DMS 273 treated with DMSO at 0.1 percent for 48 hours (cell line): ENCODE measurements at regions not wholly inside any gene's neighbourhood (a gene's known extent, or its start where the extent isn't known, plus 50 kb on each side); places are given as distances from the start of the nearest gene placed in this dataset.
"Not testable (repeated sequence)": the region's sequence is repeated elsewhere in the genome, so short reads cannot be mapped to it uniquely, and the experiment has no call there.

Experiments
- DNase-seq: peaks from one replicate; lab custom pipeline; 2025; lab: John Stamatoyannopoulos, UW

DNA sequence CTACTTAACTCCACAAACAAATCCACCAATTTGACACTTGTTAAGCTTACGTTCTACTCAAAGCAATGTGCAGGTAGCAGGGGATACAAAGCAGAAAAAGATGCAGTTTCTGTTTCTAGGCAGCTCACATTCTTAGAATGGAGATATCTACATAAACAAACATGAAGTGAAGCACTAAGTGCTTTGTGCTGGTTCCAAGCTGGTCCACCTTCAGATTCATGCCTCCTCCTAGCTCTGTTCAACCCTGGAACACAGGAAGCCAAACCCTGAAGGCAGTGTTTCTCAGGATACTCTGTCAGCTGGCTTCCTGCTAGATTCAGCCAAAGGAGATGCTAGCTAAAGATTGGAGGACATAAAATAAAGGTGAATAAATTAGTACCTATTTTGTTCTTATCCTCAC is 55.3 kb upstream of the NOL4 start:
- no peak for DNase-seq

DNA sequence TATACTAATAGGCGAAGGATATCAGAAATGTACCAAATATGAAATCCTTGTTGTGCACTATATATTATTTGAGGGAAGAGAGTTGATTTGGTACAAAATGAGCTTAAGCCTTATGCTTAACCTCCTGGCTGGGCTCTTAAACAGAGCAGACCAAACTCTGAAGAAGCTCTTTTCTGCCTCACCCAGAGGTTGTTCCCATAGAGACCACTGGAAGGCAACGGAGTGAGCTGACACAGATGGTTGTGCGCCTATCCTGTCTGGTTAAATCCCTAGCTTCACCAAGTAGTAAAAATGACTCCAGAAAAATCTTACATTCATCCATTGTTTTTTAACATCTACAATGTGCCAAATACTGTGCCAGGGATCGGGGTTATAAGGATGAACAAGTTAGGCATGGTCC is 55.9 kb upstream of the NOL4 start:
- DNase-seq: no peak

DNA sequence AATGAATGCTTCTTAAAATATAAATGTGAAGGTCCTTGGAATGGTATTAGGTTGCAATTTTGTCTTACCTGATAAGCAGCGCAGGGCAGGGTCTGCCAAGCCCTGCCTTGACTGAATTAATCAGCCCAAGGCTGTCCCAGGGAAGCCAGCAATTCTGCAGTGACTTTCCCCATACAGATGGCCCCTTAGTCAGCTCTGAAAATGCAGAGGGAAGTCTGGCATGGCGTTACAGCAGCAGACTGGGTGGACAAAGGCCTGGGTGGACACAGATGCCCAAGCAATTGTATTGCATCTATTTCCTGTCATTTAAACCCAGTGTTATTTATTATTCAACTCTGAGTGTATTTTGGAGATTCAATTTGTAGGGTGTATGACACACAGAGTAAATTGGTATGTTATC is 56.6 kb upstream of the NOL4 start:
- no peak for DNase-seq

DNA sequence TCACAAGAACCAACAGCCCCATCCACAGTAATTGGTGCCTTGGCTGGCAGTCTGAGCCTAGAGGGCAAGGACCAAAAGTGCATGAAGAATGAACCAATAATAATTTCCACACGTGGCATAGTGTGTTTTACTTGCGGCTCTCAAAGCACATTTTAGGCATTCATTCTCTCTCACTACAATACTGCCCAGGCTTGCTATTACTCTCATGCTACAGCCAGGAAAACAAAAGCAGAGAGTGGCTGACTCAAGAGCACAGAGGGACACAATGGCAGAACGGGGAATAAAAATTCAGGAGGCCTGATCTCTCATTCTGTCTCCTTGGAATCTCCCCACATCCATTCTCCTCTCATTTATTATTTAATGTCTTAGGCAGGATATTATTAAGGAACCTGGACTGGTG is 57.0 kb upstream of the NOL4 start:
- no peak for DNase-seq

DNA sequence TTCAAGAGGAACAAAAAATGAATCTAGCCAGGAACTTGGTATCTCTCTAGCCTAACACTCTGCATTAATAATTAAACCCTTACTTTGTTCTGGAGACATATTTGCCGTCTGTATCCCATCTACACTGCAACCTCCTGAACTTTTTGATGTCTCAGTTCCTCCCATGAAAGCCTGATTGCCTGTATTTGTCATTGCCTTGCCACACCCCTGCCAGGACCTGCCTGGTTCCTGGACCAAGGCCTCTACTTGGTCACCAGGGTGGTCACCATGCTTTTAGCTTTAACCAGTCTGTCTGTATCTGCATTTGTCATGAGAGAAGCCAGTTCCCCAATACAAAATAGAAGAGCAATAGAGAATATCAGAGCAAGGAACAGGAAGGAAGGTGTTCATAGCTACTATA is 58.8 kb upstream of the NOL4 start:
- DNase-seq: no peak

DNA sequence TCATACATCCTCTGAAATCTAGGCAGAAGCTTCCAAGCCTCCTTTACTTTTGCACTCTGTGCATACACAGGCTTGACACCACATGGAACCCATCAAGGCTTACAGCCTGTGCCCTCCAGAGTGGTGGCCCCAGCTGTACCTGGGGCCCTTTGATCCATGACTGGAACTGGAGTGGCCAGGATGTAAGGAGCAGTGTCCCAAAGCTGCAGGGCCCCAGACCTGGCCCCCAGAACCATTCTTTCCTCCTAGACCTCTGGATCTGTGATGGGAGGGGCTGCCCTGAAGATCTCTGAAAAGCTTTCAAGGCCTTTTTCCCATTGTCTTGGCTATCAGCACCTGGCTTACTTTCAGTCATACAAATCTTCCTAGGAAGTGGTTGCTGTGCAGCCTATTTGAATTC is 63.1 kb upstream of the NOL4 start:
- no peak for DNase-seq

DNA sequence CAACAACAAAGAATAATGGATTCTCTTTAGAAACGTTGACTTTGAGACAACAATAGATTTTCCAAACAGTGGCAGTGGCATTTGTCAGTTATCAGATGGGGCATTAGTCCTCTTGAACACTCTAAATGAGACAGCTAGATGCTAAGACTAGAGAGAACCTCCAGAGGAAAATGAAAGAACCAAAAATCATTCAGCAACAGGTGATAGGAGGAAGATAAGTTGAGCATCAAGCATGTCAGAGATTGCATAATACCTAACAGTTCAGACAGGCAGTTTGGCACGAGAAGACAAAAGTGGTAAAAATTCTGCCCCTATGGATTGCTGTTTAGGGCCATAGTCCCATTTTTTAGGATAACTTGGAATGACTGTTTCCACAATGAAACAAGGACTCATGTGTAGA is 67.9 kb upstream of the NOL4 start:
- DNase-seq: no peak

DNA sequence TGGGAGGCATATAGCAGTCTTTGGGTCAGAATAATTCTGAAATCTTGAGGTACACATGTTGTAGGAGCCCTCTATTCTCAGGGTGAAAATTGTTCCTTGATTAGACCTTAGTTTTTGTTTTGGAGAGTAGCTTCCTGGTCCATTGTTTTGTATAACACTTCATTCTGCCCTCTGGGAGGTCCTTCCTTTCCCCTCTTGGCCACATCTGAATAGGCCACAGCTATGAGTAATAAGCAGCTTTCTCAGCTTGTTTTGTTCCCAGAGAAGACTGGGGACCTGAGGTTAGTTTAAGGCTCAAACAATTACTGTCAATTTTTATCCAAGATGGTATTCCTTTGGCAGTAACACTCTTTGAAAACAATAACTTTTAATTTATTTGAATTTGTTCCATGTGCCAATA is 72.6 kb upstream of the NOL4 start:
- DNase-seq: no peak

DNA sequence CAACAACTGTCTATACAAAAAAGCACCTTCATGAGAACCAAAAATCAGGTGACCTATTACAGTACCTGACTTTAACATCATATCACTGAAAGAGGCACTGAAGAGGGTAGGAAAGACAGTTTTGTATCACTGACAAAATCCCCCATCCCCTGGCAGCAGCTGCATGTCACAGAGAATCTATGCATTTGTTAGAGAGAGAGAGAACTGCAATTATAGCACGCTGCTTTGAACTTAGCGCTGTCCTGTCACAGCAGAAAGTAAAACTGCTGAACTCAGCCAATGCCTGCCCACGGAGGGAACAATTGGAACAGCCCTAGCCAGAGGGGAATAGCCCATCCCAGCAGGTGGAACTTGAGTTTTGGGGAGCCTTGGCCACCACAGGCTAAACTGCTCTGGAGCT is 75.1 kb upstream of the NOL4 start:
- no peak for DNase-seq

DNA sequence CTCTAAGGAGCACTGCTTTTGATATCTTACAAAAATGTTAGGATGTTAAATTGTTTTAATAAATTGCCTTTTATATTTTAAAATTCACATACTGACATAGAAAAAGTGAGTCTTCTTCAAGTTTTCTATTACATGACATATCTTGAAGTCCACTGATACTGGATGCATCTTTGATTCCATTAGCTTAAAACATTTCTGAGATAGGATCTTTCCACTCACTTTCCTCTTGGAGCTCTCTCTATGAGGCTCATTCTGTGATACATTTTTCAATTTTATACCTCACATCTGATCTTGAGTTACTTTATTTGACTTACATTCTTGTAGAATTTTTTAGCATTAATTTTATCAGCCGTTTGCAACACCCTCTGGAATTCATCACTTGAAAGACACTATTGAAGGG is 86.8 kb upstream of the NOL4 start:
- DNase-seq: no peak

DNA sequence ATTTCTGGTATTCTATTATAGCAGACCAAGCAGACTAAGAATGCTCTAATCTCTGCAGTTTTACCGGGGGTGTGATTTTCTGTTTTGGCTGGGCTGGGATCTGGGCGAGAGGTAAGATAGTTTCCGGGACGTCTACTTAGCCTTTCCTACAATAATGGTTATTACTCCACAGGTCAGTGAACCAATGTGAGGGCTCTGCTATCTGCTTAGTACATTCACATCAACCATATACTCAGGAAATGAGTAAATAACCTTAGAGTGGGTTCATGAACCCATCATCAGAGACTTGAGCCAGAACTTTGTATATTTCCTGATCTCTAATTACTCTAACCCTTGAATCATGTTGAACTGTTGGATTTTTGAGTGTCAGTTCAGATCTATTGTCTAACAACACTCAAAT is 90.1 kb upstream of the NOL4 start:
- no peak for DNase-seq

DNA sequence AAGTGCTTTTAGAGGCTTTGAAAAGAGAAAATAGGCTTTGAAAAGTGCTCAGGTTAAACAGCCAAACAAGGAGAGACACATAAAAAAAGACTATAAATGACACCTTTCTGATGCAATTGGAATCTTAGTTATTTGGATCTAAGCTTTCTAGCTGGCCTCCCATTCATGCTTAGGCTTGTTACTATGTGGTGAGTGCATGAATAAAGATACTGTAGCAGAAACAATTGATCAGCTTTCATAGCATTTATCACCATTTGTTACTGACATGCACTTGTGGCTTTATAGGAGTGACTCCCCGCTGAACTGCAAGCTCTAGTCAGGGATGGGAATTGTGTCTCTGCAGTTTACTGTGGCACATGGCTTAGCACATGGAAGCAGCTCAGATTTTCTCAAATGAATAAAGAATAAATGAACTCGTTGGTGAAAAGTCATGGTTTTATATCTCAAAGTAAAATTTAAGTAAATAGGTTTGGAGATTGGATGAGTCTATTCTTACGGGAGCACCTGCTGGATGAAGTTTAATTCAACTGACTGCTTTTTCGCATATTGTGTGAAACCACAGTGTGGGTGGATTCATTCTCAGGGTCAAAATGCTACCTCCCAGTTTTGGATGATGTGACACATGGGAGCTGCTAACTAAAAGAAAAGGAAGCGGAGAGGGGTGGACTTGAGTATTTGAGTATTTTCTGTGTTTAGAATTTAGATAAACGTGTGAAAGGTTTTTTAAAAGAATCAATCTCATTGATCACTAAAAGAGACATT is 91.1 kb upstream of the NOL4 start:
- no peak for DNase-seq

DNA sequence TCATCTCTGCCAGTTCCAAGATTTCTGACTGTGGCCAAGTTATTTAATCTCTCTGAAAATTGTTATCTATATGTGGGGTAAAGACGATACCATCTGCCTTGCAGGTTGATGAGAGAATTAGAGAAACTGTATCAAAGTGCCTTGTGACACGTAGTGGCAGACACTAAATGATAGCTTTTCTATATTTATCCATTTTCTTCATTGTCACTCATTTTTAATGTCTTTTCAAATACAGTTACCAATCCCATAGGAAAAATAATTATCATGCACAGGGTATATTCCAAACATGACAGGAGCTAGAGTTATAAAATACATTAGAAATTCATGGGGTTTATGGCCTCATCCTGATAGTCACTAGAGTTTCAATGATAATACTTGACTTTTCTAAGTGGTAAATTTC is 95.6 kb upstream of the NOL4 start:
- DNase-seq: no peak

DNA sequence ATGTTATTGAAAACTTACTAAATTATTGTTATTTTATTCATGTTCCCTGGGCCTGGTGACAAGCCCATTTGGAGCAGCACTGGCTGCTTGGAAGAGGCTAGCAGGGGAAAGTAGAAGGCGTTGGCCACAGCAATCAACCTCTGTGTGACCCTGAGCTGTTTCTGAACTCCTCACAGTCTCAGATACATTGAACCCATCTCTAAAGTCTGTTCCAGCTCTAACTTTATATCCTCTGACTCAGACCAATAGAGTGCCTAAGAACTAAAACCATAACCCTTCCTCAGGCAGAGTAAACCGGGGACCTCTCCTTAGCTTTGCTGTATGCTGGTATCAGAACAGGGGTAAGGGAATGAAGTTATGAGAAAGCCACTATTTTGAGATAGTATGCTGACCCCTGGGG is 96.4 kb upstream of the NOL4 start:
- no peak for DNase-seq

DNA sequence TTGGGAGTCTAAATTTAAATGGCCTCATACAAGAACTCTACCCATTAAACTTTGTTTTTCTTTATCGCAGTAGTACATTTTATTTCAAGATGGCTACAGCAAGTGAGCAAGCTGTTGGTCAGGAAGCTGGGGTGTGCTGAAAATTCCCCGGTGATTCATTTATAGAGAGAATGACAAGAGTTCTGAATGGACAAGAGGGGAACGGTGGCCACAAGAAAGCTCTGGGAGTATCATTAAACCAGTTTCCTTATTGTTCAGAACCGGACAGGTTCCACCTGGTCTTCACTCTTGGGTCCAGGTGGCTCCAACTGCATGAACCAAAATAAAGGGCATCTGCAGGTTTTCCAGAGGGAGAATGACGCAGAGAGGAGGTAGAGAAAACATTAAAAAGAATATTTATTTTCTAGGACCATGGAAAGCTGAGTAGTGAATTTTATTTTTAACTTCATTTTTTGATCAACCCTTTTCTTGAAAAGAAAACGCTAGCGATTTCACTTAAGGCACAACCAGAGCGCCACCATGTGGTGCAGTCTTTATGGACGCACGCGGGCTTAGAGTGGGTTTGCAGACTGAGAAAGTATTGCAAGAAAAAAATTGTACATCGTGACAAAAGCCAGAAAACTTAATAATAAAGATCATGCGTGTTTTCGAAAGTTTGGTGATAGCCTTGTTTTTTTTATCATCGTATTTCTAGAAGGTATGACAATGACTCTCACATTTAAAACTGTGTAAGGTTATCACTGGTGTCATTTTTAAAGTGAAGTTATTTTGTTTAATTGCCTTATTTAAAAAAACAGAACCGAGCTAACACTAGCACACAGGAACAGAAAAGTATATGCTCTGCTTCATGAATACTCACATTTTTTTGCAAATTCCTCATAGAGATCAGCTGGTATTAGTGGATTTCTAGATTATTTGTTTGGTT is 97.9 kb upstream of the NOL4 start:
- no peak for DNase-seq

DNA sequence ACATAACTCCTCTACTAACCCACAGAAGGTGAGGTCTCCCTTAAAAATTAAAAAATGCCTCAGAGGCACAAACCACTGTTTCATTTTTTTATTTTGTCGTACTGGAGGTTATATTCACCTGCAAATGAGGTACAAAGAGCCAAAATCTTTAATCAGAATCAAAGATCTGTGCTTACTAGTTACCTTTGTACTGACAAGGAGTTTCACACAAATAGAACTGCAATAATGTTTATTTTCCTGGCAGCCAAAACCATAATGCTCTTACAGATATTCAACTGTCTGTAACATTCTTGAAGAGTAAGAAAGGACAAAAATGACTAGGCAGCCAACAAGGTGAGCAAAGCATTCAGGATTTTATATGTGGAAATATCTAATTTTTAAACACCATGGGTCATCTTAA is 105.1 kb upstream of the NOL4 start:
- no peak for DNase-seq

DNA sequence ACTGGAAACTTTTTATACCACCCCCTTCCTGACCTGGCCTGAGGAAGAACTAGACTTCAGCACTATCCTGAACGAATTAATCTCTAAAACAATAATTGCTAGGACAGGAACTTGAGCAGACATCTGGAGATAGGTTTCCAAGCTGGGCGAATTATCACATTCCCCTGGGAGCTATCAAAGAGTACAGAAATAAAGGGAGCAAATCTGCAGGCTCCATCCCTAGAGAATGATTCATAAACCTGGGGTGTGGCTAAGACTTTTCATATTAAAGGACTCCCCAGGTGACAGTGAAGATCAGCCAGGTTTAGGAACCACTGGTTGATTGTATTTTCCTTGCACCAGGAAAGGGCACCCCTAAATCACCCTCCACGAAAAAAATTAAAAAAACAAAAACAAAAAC is 105.6 kb upstream of the NOL4 start:
- DNase-seq: no peak

DNA sequence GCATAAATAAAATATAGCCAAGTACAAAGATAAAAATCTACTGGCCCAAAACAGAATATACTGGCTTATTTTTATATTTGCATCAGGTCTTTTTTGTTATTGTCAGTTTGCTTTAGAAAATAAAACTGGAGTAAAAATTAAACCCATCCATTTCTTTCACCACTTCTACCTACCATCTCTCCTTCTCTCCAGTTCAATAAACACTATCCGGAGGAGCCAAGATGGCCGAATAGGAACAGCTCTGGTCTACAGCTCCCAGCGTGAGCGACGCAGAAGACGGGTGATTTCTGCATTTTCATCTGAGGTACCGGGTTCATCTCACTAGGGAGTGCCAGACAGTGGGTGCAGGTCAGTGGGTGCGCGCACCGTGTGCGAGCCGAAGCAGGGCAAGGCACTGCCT is 106.2 kb upstream of the NOL4 start:
- not testable (repeated sequence) for DNase-seq

DNA sequence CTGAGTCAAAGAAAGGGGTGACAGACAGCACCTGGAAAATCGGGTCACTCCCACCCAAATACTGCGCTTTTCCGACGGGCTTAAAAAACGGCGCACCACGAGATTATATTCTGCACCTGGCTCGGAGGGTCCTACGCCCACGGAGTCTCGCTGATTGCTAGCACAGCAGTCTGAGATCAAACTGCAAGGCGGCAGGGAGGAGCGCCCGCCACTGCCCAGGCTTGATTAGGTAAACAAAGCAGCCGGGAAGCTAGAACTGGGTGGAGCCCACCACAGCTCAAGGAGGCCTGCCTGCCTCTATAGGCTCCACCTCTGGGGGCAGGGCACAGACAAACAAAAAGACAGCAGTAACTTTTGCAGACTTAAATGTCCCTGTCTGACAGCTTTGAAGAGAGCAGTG is 106.6 kb upstream of the NOL4 start:
- DNase-seq: not testable (repeated sequence)

DNA sequence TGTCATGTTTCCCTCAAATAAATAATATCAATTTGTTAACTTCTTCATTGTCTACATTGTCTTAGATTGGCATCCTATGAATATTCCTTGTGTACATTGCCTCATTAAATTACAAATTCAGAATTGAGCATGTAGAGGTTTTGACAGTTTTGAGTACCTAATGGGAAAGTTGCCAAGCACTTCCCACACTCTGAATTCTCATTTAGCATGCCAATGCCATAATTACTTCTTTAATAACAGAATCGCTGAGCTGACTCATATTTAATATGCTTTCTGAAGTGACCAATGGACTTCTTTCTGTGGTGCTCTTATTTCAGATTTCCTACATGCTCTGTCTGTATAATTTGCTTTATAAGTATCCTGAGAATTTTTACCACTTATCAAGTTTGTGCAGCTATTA is 114.4 kb upstream of the NOL4 start:
- DNase-seq: no peak

DNA sequence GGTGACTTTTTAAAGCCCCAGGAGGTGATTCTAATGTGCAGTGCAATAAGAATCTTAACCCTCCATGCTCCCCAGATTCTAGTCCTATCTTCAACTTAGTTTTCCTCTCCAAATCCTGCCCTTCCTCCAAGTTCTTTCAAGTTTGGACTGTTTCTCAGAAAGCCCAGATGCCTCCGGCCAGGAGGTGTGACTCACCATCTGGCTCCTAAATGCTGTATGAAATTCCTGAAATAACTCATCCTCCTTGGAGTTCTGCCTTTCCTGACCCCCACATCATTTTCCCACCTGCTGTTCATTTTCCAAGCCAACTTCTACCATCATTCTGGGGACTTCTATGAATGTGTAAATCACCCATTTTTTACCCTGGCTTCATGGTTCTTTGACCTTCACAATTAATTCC is 118.2 kb upstream of the NOL4 start:
- DNase-seq: no peak

DNA sequence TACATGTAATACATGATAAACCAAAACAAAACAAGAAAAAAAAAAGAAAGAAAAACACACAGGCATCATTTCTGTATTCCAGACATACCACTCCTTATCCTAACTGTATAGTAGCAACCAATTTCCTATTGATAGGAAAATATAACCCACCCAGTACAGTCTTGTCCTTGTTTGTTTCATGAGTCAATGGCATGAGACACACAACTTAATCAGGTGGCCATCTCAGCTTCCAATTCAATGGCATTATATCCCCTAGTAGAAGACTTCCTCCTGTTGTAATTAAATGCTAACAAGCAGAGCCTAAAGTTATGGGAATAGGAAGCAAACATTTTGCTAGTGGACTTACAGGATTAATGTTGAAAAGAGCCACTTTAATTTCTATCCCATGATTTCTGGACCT is 121.0 kb upstream of the NOL4 start:
- no peak for DNase-seq

DNA sequence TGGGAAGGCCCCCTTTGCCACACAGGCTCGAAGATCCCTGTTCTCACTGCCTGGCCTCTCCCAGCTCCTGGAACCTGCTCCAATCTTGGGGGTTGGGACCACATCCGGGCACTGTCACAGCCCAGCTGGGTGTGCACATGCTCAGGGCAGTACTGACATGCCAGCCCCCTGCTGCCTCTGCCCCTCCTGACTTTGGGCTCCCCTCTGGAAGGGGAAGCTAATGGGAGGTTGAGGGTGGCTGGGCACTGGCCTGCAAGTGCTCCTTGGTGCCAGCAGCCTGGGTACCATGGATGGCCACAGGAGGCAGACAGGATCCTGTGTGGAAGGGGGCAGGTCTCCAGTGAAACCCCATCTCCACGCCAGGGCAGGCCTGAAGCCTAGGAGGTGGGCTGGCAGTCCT is 126.1 kb upstream of the NOL4 start:
- DNase-seq: no peak
